ENCODE measurements at regions not wholly inside any gene's neighbourhood (a gene's known extent, or its start where the extent isn't known, plus 50 kb on each side); places are given as distances from the start of the nearest gene placed in this dataset.

- no peak for DNase-seq
These were observed 375.2 kb downstream of the BRD1 start for GRCh38 chr22:49452362-49452946.

DNA sequence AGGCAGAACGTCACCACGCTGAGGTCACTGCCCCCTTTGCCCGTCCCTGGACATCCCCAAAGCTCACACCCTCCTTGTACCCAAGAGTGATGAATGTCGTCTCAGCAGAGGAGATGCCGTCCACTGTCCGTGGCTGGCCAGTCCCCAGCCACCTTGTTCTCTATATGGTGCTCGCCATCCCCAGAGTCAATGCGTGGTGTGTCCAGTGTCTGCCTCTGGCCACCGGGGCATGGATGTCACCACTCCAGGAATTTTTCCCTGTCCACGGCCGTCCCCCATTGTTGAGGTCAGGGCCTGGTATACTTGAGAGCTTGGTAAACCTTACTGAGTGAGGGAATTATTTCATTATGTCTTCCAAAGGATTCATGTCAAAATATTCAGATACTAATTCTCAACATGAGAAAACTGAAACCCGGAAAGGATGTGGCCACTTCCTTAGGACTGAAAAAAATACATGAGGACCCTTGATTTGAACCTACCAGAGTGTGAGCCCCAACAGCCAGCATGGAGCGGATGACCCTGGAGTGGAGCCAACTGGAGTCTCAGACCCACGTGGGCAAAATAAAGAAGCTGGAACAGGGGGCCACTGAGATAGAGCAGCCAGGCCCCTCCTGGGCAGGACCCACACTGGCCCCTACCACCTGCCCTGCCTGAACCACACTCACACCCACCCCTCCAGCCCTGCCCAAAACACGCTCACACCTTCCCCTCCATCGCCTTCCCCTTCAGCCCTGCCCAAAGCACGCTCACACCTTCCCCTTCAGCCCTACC, 376.4 kb downstream of the BRD1 start:
- DNase-seq: no peak

GRCh38 chr22:49450498-49450897, 377.2 kb downstream of the BRD1 start:
- no peak for DNase-seq

- DNase-seq: no peak
These were observed 377.7 kb downstream of the BRD1 start for GRCh38 chr22:49449811-49450446.

DNA sequence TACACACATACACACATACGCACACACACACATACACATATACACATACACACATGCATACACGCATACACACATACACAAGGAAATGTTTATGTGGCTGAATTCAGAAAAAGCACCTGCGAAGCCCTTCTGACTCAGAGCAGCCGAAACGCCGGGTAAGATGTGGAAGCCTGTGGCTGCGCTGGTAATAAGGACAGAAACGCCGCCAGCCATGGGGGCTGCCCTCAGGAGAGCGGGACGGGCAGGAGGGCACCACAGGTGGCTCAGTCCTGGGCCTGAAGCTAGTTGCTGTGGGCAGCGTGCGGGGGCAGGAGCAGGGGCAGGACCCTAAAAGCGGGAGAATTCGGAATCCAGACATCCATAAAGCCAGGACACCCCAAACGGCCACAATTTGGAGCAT, 378.3 kb downstream of the BRD1 start:
- no peak for DNase-seq

DNA sequence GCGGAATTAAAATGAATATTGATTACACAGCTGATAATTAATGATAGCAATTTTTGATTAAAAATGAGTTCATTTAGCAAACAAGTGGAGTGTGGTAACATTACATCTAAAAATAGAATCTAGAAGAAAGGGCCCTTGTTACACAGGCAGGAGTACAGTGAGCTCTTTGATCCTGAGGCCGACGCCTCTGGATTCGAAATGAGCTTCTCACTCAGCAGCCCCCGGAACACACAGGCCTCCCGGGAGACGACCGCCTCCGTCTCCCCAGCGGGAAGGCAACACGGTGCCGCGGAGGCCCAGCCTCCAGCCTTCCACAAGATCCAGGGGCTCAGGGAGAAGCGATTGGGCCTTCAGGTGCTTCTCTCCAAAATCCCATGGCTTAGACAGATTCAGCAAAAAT, 379.1 kb downstream of the BRD1 start:
- no peak for DNase-seq

DNA sequence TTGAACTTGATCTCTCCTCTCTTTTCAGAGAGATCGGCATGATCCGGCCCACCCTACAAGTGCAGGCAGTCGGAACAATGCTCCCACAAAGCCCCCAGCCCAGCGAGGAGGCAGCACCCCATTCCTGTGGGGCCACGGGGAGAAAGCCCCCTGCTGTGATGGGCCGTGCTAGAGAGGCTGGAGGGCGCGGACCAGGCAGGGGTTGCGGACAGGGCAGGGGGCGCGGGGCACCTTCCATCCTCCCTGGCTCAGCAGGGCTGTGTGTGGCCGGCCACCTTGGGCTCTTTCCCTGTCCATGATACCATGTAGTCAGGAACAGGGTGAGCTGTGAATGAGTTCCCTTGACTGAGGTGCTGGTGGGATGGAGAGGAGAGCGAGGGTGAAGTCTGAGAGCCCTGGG, 379.8 kb downstream of the BRD1 start:
- DNase-seq: no peak

DNA sequence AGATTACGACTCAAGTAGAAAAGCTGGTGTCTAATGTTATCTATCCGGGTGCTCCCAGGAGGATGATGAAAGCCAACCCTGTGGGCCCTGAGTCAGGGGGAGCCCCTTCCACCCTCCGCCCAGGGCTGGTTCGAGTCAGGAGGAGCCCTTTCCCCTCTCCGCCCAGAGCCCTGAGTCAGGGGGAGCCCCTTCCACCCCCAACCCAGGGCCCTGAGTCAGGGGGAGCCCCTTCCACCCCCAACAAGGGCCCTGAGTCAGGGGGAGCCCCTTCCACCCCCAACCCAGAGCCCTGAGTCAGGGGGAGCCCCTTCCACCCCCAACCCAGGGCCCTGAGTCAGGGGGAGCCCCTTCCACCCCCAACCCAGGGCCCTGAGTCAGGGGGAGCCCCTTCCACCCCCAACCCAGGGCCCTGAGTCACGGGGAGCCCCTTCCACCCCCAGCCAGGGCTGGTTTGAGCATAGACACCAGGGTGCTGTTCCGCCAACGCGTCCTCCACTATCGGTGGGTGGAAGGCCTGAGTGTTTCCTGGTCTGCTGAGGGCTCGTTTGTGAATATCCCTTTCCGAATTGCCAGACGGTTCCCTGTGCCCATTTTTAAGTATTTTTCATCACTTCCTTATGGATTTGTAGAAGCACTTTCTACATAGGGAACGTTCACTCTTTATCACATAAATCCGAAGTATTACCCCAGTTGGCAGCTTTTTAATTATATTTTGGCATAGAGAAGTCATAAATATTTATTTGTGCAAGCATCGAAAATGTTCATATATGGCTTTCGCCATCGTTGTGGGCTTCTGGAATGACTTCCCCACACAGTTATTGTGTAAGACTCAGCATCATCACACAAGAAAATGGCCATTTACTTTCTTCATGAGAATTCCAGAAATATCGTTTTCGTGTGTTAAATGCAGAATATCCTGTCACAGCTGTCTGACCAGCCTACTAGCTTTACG, 380.6 kb downstream of the BRD1 start:
- no peak for DNase-seq

DNA sequence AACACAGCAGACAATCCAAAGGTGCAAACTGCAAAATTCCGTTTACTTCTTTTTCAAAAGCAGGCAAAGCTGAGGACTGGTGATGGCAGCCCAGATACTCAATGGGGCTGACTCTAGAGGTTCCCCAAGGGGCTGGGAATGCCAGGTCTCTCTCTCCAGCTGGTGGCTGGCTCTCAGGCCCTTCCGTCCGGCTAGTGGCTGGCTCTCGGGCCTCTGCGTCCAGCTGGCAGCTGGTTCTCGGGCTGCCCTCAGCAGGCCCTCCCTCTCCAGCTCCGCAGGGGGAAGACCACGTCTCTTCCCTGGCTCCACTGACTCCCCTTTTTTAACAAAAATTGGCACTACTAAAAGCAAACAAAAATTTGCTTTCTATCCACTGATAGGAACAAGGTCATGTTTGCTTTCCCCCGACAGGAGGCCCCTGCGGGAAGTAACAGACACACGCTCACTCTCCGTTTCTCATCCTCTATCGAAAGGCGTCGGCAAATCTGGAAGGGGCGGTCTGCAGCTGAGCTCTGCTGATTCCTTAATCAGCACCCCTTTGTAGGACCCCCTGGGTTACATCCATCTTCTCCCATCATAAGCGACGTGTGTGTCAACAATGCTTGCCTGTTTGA, 381.4 kb downstream of the BRD1 start:
- no peak for DNase-seq

GRCh38 chr22:49444781-49445180, 382.9 kb downstream of the BRD1 start:
- no peak for DNase-seq

GRCh38 chr22:49440931-49441330, 386.7 kb downstream of the BRD1 start:
- DNase-seq: no peak

DNA sequence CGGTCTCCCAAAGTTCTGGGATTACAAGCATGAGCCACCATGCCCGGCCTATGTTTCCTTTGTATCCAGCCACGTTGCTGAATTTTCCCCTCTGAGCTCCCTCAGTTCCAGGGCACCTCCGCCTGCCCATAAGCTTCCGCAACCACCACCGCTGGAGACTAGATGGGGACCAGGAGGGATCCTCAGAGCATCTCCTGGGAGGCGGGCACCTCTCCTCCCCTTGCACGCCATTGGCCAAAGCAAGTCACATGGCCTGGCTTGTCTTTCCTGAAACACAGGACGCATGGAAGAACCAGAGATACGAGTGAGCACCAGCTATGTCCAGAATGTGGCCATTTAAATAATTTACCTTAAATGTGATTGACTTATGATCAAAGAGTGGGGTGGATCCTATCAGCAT, 388.3 kb downstream of the BRD1 start:
- DNase-seq: no peak

GRCh38 chr22:49437956-49438355, 389.7 kb downstream of the BRD1 start:
- DNase-seq: no peak

- DNase-seq: no peak
These were observed 390.3 kb downstream of the BRD1 start for GRCh38 chr22:49437356-49437755.

DNA sequence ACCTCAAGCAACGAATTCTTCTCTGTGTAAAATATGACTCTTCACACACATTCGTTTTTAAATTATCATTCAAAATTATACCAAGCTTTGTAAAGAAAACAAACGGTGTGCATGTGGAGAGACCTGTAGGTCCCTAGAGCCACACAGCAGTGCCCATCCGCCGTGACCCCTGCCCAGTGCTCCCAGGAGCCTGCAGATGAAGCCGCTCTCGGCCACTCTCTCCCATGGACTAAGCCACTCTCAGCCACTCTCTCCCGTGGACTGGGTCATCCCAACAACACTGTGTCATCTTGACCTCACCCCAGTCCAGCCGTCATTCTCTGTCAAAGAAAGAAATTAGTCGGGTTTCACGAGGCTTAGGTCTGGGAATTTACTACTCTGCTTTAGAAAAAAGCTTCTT, 391.6 kb downstream of the BRD1 start:
- no peak for DNase-seq

GRCh38 chr22:49435596-49435995, 392.1 kb downstream of the BRD1 start:
- DNase-seq: no peak

- DNase-seq: no peak
These were observed 393.7 kb downstream of the BRD1 start for GRCh38 chr22:49433717-49434611.

DNA sequence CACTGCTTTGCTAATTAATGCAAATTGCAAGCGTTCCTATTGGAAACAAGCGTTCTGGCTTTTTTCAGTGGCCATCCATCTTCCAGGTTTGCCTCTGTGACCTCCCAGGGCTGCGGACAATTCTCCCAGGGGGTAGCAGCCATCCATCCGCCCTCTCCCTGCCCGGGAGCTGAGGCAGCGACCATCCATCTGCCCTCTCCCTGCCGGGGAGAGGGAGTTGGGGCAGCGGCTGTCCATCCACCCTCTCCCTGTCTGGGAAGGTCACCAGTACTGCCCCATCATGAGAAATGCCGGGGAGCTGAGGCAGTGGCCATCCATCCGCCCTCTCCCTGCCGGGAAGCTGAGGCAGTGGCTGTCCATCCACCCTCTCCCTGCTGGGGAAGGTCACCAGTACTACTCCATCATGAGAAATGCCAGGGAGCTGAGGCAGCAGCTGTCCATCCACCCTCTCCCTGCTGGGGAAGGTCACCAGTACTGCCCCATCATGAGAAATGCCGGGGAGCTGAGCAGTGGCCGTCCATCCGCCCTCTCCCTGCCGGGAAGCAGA, 394.7 kb downstream of the BRD1 start:
- no peak for DNase-seq

DNA sequence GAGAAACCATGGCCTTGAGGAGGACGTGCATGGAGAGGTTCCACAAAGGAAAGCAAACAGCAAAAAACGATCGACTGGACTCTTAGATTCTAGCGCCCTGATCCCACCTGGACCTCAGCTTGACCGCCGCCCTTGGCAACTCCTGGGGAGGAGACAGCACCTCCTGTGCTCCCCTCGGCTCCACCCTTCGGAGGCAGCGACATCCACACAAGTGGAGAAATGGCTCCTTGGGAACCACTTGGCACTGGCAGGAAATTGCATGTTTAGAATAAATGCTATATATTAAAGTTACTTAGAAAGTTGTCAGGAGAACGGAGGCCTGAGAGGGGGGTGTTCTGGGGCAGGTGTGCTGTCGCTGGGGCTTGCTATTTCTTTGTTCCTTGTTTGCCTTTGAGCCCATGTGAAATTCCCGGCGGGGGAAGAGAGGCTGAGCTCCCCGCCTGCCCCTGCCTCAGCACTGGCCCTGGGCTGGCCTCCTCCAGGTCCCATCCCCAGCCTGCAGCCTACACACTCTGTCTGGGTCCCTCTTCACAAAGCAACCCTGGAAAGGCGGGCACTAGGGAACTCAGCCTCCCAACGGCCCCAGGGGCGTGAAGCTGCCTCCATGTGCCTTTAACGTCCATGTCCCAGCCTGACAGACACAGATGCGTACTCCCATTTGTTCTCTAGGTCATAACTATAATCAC, 395.3 kb downstream of the BRD1 start:
- DNase-seq: no peak

DNA sequence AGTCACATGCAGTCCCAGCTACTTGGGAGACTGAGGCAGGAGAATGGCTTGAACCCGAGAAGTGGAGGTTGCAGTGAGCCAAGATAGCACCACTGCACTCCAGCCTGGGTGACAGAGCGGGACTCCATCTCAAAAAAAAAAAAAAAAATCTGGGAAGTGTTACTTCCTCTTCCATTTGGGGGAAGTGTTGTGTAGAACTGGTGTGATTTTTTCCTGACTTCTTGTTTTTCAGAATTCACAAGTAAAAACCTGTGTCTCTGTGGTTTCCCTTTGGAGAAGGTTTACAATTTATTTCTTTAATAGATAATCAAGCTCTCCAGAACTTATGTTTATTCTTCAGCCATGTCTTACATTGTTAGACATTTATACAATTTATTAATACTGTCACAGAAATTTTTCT, 396.1 kb downstream of the BRD1 start:
- no peak for DNase-seq

- no peak for DNase-seq
These were observed 398.6 kb downstream of the BRD1 start for GRCh38 chr22:49429066-49429465.

Measured in NCI-H1417 treated with DMSO at 0.1 percent for 48 hours (cell line).